GM21423 (cell line): ENCODE measurements at regions not wholly inside any gene's neighbourhood (a gene's known extent, or its start where the extent isn't known, plus 50 kb on each side); places are given as distances from the start of the nearest gene placed in this dataset.
"Not testable (repeated sequence)": the region's sequence is repeated elsewhere in the genome, so short reads cannot be mapped to it uniquely, and the experiment has no call there.

Source experiments
- ATAC-seq: cut with Tn5 transposase; IDR thresholded peaks from one replicate; pipeline ENCODE4 v1.9.1; 2021; ENCODE audit warnings: mild to moderate bottlenecking, moderate library complexity; ENCODE audit not compliant: unreplicated experiment

GRCh38 chr6:14546036-14546435 lies 428.5 kb downstream of the CD83 start:
- ATAC-seq = no peak

GRCh38 chr6:14547284-14547998 lies 429.9 kb downstream of the CD83 start:
- ATAC-seq = no peak

GRCh38 chr6:14549304-14549770 lies 431.8 kb downstream of the CD83 start:
- no peak for ATAC-seq

GRCh38 chr6:14549871-14550270 lies 432.3 kb downstream of the CD83 start:
- no peak for ATAC-seq

DNA sequence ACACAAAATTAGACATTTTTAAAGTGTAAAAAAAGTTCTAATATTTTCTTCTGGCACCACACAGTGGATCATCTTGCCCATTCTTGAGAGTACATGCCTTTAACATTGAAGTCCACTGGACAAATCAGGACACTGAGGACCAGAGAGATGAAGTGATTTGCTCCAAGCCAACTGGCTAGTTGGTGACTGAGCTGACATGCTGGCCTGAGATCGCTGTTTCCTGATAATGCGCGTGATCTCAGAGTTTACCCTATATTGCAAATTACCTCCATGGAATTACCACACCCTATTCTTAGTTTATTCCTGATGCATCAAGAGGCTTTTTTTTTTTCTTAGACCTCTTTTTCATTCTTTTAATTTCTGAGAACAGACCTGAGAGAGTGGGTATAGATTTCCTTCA lies 432.8 kb downstream of the CD83 start:
- no peak for ATAC-seq

DNA sequence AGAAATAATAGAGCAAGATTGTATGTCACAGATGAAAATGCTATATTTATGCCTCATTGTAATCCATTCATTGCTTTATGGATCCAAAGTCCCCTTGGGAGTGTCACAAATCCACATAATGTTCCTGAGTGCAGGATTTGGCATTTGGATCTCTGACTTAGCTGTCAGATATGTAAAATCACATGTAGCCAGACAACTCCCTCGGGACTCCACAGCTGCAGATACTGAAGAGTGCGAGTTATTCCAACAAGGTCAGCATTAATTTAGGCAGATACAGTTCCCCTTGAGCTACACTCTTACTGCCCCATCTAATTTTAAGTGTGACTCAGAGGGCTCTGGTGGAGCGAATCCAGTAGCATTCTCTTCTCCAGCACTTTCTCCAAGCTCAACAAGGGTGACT lies 433.2 kb downstream of the CD83 start:
- ATAC-seq = no peak

- ATAC-seq = not testable (repeated sequence)
Observed at GRCh38 chr6:14551601-14552000, 434.0 kb downstream of the CD83 start.

DNA sequence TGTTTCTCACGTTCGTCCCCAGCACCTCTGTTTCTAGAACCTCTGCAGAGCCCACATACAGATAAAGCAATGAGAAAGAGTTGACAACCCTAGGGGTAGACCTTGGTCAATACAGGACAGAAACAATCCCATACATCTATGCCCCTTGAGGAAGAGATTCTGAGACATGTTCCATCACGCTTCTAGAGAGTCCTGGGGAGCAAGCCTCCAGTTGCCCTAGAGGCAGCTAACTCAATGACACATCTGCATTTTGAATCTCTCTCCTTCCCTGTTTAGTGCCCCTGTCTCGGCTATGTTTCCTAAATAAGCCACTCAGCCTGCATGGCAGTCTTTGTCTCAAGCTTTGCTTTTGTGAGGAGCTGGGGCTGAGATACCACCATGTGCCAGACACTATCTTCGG lies 435.3 kb downstream of the CD83 start:
- ATAC-seq = no peak

DNA sequence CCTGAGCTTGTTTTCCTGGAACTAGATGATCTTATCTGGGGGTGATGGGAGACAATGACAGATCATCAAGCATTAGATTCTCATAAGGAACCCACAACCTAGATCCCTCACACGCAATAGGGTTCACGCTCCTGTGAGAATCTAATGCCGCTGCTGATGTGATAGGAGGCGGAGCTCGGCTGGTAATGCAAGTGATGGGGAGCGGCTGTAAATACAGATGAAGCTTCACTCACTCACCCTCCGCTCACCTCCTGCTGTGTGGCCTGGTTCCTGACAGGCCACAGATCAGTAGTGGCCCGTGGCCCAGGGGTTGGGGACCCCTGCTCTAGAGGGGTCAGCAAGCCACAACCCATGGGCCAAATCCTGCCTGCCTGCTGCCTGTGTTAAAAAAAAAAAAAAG lies 435.9 kb downstream of the CD83 start:
- no peak for ATAC-seq

- no peak for ATAC-seq
Observed at GRCh38 chr6:14555804-14556203, 438.2 kb downstream of the CD83 start.

GRCh38 chr6:14559746-14560536 lies 442.4 kb downstream of the CD83 start:
- ATAC-seq = no peak

- not testable (repeated sequence) for ATAC-seq
Observed at GRCh38 chr6:14561563-14561962, 444.0 kb downstream of the CD83 start.

- no peak for ATAC-seq
Observed at GRCh38 chr6:14567842-14568241, 450.3 kb downstream of the CD83 start.

- ATAC-seq = no peak
Observed at GRCh38 chr6:14569394-14569793, 451.8 kb downstream of the CD83 start.

- ATAC-seq = not testable (repeated sequence)
Observed at GRCh38 chr6:14569874-14570273, 452.3 kb downstream of the CD83 start.

DNA sequence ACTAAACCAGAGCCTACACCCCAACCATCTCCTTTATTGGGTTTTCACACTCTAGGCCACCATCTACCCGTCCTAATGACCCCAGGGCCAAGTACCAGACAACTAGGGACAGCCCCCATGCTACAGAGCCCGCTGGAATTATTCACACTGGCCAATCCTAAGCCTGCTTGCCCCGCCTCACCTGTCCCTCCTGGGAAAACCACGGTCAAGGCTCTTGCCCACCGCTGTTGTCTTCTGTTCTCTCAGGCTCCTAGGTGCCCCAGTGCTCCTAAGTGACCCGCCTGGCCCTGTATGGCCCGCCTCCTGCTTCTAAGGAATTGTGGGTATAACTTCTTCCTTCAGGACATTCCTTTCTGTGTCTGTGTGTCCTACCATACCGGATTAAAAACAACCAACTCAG lies 453.4 kb downstream of the CD83 start:
- ATAC-seq = no peak

- ATAC-seq = no peak
Observed at GRCh38 chr6:14571746-14572145, 454.2 kb downstream of the CD83 start.

- no peak for ATAC-seq
Observed at GRCh38 chr6:14573267-14573666, 455.7 kb downstream of the CD83 start.

DNA sequence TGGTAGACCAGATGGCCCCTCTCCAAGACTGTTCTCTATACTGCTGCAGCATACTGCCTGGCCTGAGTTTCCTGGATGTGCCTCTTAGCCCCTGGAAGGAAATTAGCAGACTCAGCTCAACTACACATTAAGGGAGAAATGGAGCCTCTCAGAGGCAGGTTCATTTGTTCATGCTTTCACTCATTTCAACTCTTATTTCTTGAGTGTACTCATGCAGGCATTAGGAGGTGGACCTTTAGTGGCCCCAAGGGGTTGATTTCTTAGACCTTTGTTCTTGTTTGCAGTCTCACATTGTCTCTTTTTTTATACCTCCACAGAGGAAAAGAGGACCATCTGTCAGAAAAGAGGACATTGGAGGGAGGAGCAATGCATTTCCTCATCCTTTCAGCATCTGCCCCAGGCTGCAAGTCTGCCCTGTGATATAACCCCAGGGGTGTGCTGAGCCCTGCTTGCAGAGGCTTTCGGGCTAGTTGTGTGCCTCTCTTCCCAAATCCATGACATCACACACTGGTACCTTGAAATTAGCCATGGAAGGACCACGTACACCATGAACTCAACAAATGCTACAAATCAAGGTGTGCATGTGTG lies 456.2 kb downstream of the CD83 start:
- ATAC-seq = no peak

DNA sequence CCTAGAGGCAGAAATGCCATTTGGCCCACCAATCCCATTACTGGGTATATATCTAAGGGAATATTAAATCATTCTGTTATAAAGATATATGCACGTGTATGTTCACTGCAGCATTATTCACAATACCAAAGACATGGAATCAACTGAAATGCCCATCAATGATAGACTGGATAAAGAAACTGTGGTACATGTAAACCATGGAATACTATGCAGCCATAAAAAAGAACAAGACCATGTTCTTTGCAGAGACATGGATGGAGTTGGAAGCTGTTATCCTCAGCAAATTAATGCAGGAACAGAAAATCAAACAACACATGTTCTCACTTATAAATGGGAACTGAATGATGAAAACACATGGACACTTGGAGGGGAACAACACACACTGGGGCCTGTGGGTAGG lies 458.4 kb downstream of the CD83 start:
- ATAC-seq = no peak

DNA sequence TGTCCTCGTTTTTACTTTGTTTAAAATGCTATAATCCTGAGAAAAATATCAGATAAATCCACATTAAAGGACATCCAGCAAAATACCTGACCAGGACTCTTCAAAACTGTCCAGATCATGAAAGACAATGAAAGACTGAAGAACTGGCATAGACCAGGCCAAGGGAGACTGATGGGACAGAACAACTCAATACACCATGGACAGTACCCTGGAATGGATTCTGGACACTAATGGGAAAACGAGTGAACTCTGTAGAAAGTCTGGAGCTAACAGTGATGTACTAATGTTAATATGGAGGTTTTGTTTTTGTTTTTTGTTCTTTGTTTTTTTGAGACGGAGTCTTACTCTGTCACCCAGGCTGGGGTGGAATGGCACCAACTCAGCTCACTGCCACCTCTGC lies 461.4 kb downstream of the CD83 start:
- no peak for ATAC-seq

- ATAC-seq = no peak
Observed at GRCh38 chr6:14582749-14583148, 465.2 kb downstream of the CD83 start.
